ENCODE measurements at regions not wholly inside any gene's neighbourhood (a gene's known extent, or its start where the extent isn't known, plus 50 kb on each side); places are given as distances from the start of the nearest gene placed in this dataset.
"Not testable (repeated sequence)": the region's sequence is repeated elsewhere in the genome, so short reads cannot be mapped to it uniquely, and the experiment has no call there.

DNA sequence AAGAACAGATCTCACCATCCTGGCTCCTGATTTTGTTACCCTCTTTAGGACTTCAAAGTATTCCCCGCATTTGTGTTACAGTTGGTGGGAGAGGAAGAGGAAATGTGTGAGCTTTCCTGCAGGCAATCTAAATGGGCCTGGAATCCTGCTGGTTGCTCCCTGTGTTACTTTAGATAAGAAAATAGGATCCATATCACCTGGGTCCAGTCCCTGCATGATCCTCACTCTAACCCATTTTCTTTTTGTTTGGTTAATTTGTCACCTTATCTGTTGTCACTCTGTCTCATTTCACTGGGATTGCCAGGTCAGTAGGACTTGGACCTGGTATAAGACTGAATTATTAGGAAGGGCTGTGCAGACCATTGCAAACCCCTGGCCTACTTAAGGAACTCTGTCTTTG lies 175.9 kb upstream of the GJE1 start:
- no peak for DNase-seq (ENCODE audit: low read depth)
- TF ChIP-seq, protein P1, sequence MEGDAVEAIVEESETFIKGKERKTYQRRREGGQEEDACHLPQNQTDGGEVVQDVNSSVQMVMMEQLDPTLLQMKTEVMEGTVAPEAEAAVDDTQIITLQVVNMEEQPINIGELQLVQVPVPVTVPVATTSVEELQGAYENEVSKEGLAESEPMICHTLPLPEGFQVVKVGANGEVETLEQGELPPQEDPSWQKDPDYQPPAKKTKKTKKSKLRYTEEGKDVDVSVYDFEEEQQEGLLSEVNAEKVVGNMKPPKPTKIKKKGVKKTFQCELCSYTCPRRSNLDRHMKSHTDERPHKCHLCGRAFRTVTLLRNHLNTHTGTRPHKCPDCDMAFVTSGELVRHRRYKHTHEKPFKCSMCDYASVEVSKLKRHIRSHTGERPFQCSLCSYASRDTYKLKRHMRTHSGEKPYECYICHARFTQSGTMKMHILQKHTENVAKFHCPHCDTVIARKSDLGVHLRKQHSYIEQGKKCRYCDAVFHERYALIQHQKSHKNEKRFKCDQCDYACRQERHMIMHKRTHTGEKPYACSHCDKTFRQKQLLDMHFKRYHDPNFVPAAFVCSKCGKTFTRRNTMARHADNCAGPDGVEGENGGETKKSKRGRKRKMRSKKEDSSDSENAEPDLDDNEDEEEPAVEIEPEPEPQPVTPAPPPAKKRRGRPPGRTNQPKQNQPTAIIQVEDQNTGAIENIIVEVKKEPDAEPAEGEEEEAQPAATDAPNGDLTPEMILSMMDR (IDR thresholded peaks at IDR 0.05; ENCODE audit: insufficient read depth, low read depth, low read length, missing control alignments): no peak

DNA sequence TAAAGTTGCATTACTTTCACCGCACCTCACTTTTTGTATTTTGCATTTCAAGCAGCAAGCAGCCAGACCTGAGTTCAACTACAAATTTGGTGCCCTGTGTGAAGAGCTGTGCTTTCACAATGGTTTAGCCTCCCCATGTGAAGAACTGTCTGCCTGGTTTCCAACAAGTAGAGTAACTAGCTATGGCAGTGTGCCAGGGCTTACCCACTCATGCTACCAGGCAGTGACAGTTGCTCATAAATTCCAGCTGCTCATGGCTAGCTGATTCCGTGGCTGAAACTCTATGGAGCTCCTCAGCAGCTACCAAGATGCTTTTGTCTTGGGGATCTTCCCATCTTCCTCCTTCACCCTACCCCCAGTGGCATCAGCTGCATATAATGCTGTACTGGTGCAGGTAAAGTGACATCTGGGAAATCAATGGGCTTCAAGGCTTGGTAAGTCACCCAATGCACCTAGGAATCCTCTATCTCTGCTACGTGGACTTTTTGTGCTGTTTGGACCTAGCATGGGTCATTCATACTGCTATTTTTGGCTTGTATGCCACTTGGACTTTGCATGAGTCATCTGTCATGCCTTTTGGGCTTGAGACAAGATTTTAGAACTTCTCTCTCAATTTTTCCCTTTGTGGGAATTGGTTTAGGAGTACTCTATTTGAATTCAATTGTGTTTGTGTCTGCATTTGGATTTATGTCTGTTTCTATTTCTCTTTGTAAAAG lies 176.5 kb upstream of the GJE1 start:
- TF ChIP-seq, protein P1 (IDR thresholded peaks at IDR 0.05; ENCODE audit: insufficient read depth, low read depth, low read length, missing control alignments): no peak
- DNase-seq (ENCODE audit: low read depth): no peak
- H3K4me3 ChIP-seq (ENCODE audit: low read depth, low read length): no peak overlapping the region

More for the DNA sequence above, 175.9 kb upstream of the GJE1 start:
- no peak overlapping the region for H3K4me3 ChIP-seq (ENCODE audit: low read depth, low read length)

DNA sequence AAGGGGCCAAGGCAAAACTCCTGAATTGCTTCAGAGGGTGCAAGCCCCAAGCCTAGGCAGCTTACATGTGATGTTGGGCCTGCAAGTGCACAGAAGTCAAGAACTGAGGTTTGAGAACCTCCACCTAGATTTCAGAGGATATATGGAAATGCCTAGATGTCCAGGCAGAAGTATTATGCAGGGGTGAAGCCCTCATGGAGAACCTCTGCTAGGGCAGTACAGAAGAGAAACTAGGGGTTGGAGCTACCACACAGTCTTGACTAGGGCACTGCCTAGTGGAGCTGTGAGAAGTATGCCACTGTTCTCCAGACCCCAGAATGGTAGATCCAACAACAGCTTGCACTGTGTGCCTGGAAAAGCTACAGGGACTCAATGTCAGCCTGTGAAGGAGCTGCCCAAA lies 179.7 kb upstream of the GJE1 start:
- H3K4me3 ChIP-seq (ENCODE audit: low read depth, low read length): no peak overlapping the region
- TF ChIP-seq, protein P1 (IDR thresholded peaks at IDR 0.05; ENCODE audit: insufficient read depth, low read depth, low read length, missing control alignments): no peak
- no peak for DNase-seq (ENCODE audit: low read depth)

DNA sequence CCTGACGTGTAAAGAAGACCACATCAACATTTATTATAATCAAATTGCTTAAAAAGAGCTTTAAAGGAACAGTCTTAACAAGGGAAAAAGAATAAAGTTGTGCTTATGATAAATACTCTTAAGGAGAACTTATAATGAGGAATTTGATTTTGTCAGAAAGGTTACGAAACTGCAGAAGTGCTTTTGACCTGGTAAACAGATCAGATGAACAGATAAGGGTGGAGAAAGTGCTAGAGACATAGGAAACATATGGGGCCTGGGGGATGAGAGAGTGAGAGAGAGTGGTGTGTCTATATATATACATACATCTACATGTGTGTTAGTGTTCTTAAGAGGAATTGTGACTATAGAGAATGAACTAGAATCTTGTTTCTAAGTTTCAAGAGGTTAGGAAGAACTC lies 186.2 kb upstream of the GJE1 start:
- no peak overlapping the region for H3K4me3 ChIP-seq (ENCODE audit: low read depth, low read length)
- DNase-seq (ENCODE audit: low read depth): no peak
- TF ChIP-seq, protein P1 (IDR thresholded peaks at IDR 0.05; ENCODE audit: insufficient read depth, low read depth, low read length, missing control alignments): no peak

DNA sequence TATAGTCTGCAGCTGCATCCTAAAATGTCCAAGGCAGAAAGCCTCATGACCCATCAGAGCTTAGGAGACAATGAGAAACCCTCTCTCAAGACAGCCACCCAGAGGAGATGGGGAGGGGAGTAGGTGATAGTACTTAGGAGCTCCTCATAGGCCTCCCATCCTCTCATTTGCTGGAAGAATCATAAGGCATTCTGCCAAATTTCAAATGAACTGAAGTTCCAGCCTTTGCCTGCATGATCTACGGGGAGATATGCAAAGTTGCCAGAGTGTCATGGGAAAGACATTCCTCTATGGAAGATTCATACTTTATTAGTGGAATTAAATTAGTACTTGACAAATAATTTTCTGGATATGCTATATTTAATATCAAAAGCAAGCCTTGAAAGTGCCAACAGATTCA lies 194.1 kb upstream of the GJE1 start:
- H3K4me3 ChIP-seq (ENCODE audit: low read depth, low read length): no peak overlapping the region
- DNase-seq (ENCODE audit: low read depth): no peak
- TF ChIP-seq, protein P1 (IDR thresholded peaks at IDR 0.05; ENCODE audit: insufficient read depth, low read depth, low read length, missing control alignments): no peak

DNA sequence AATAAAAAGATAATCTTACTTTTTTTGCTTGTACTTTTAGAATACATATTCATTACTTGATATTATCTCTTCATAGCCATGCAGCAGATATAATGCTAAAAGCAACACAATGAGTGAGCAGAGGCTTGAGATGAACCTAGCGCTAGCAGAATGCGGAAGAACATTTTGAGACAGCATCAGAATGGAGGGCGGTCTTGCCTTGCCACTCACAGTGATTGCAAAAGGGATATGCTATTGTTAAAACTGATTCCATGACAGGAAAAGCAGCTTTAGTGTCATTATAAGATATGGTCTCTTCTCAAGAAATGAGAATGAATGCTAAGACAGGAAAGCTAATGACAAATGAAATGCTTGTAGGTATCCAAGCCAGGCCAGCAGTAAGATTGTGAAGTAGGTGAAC lies 200.0 kb upstream of the GJE1 start:
- TF ChIP-seq, protein P1 (IDR thresholded peaks at IDR 0.05; ENCODE audit: insufficient read depth, low read depth, low read length, missing control alignments): no peak
- no peak for DNase-seq (ENCODE audit: low read depth)
- no peak overlapping the region for H3K4me3 ChIP-seq (ENCODE audit: low read depth, low read length)

DNA sequence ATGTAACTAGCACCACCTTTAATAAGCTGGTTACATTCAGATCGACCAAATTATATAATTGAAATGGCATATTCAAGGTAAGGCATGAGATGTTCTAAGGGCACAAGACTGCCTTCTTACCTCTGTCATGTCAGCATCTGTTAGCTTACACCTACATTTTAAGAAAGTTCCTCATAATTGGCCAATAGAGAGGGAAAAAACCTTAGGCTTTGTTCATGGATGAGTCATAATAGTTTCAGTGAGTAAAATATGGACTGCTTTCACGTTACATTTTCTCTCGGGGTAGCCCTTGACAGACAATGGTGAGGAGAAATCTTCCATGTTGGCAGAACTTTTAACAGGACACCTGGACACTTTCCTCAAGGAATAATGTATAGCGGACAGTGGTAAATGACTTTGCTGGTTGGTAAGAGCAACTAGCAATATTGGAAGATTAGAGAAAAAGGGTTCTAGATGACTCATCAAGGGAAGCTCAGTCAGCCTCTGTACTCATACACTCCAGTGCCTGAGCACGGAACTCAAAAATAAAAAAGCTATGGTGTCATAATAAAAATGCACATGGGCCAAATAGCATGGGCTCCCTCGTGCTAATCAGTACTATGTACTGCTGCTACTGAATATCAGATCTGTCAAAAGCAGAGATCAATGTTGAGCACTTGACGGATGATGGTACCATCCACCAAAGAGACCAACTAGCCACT lies 206.4 kb upstream of the GJE1 start:
- DNase-seq (ENCODE audit: low read depth): not testable (repeated sequence)

More for the DNA sequence above, 206.4 kb upstream of the GJE1 start:
- H3K4me3 ChIP-seq (ENCODE audit: low read depth, low read length): not testable (repeated sequence)

Measured in GM12865 (cell line).